Right lobe of liver (tissue), 6 donors: ENCODE measurements at regions not wholly inside any gene's neighbourhood (a gene's known extent, or its start where the extent isn't known, plus 50 kb on each side); places are given as distances from the start of the nearest gene placed in this dataset.

ENCODE experiments used
- ATAC-seq, 4 donors: fragments of 200-7000 bp; cut with Tn5 transposase; one replicate each; pipeline ENCODE4 v1.9.1; 2020; ENCODE audit warnings: mild to moderate bottlenecking in 4 of 4, moderate library complexity in 4 of 4
- DNase-seq, 3 donors: peaks; one replicate each; pipeline ENCODE4 v3.0.0-alpha.2; 2020
- H3K27ac ChIP-seq, 3 donors: fragments of 200-600 bp; one replicate each; pipeline ENCODE4 v1.8.0; 2022
- H3K27me3 ChIP-seq, 2 donors: fragments of 200-600 bp; one replicate each; pipeline ENCODE4 v1.8.0; 2022
- H3K36me3 ChIP-seq, 4 donors: fragments of 200-600 bp; sonication (generic) in 1 of 4; one replicate each; pipeline versions ENCODE4 v1.5.1 to v1.8.0; 2017 to 2022; ENCODE audit warnings: control low read depth in 1 of 4
- H3K4me1 ChIP-seq, 4 donors: fragments of 200-600 bp; sonication (generic) in 1 of 4; one replicate each; pipeline versions ENCODE4 v1.5.1 to v1.8.0; 2017 to 2022; ENCODE audit warnings: control low read depth in 1 of 4
- H3K4me3 ChIP-seq, 3 donors: fragments of 200-600 bp; one replicate each; pipeline ENCODE4 v1.8.0; 2022
- H3K9me3 ChIP-seq, 4 donors: fragments of 200-600 bp; sonication (generic) in 1 of 4; one replicate each; pipeline versions ENCODE4 v1.5.1 to v1.8.0; 2017 to 2022; ENCODE audit warnings: control low read depth in 1 of 4
- POLR2A ChIP-seq: fragments of 450-650 bp; IDR thresholded peaks from one replicate; pipeline ENCODE4 v1.6.1; 2017; ENCODE audit warnings: antibody characterized with exemption, mild to moderate bottlenecking
- WGBS: methylation state at CpG from one replicate; pipeline ENCODE4 v1.1.6; 2018; ENCODE audit warnings: low coverage, low lambda C conversion rate; ENCODE audit not compliant: insufficient coverage; ENCODE audit errors: missing lambda C conversion rate; 5-methylcytosine and 5-hydroxymethylcytosine counted together
- intact Hi-C, 2 donors: fragments of 100-400 bp; cut with DNase I; formaldehyde crosslinking; loops; one replicate each; pipeline versions ENCODE4 v1.11.2 to v1.14.1; 2022
- TF ChIP-seq, protein P1 (sequence below), 4 donors: fragments of 200-600 bp in 3 of 4; fragments of 450-650 bp in 1 of 4; IDR thresholded peaks; one replicate each; pipeline versions ENCODE4 v1.5.1 to v1.8.0; 2016 to 2022; ENCODE audit warnings: antibody characterized with exemption in 4 of 4, mild to moderate bottlenecking in 2 of 4
- donor health status: DM: no; HTN: yes; CAD: no.
- donor health status: DM: no; HTN: no; CAD: no.
- donor health status: DM: no; HTN: no; CAD: no.
- donor health status: DM: no; HTN: yes; CAD: no.
- donor health status: DM: no; HTN: yes; CAD: no.

DNA sequence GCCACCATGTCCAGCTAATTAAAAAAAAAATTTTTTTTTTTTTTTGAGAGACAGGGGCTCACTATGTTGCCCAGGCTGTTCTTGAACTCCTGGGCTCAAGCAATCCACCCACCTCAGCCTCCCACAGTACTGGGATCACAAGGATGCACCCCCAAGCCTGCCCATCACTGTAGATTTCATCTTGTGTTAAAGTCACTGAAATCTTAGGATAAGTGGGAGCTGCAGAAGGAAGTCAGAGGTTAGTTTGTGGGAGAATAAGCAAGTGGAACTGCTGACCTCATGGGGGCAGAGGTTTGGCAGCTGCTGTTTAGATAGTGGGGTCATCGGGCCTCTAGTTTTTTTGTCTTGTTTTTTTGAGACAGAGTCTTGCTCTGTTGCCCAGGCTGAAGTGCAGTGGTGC, 59.7 kb upstream of the MAX start:
- DNase-seq (no peak), ATAC-seq (no peak)
- TF ChIP-seq, protein P1, sequence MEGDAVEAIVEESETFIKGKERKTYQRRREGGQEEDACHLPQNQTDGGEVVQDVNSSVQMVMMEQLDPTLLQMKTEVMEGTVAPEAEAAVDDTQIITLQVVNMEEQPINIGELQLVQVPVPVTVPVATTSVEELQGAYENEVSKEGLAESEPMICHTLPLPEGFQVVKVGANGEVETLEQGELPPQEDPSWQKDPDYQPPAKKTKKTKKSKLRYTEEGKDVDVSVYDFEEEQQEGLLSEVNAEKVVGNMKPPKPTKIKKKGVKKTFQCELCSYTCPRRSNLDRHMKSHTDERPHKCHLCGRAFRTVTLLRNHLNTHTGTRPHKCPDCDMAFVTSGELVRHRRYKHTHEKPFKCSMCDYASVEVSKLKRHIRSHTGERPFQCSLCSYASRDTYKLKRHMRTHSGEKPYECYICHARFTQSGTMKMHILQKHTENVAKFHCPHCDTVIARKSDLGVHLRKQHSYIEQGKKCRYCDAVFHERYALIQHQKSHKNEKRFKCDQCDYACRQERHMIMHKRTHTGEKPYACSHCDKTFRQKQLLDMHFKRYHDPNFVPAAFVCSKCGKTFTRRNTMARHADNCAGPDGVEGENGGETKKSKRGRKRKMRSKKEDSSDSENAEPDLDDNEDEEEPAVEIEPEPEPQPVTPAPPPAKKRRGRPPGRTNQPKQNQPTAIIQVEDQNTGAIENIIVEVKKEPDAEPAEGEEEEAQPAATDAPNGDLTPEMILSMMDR (IDR thresholded peaks at IDR 0.05) = no peak
- no peak for TF ChIP-seq POLR2A
- Histone ChIP-seq H3K9me3 (no peaks in the 10 kb centered on the region), H3K27me3 (no peaks in the 10 kb centered on the region), H3K4me1 (no peaks in the 10 kb centered on the region), H3K36me3 (no peaks in the 10 kb centered on the region), H3K27ac (no peak overlapping the region), H3K4me3 (no peak overlapping the region)
- intact Hi-C loops = loop anchor here (10.0 kb wide), 1 partner anchor 663 kb away; no protein-coding TSS in a partner anchor
- WGBS = 13% methylated on average over 1 of the region's 1 CpG

DNA sequence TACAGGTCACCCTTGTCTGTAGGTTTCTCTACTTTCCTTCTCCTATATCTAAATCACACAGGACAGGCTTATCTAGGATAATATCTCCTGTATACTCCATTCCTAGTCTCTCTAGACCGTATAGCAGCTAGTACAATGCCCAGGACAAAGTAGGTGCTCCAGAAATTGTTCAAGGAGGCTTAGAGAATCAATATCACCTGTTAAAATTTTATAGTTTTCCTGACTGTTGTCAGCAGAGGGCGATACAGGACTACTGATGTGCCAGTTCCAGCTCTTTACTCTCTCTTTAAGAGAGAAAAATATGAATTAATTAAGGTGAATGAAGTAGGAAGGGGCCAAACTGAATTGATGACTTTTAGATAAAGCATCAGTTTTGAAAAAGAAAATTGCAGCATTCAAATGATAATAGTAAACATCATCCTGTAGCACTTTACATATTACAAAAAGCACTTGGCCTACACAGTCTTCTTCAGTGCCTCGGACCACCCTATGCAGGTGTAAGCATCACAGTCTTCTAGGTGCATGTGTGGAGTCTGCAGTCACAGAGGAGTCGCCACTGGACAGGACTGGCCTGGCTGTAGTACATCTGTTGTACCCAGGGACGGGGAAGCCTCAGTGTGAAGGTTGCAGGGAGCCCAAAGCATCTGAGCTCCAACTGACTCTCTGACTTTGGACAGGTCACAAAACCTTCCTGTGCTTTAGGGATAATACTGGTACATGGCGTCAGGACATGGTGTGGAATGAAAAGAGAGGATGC, 61.9 kb upstream of the MAX start:
- Histone ChIP-seq H3K36me3 (no peaks in the 10 kb centered on the region), H3K4me3 (no peak overlapping the region), H3K27ac (no peak overlapping the region), H3K27me3 (no peaks in the 10 kb centered on the region), H3K4me1 (no peaks in the 10 kb centered on the region), H3K9me3 (no peaks in the 10 kb centered on the region)
- DNase-seq (no peak), ATAC-seq (peak; percentile 64 to 73 (median 68))
- WGBS = 37% methylated on average over 6 of the region's 6 CpGs
- TF ChIP-seq POLR2A = no peak
- TF ChIP-seq, protein P1 (IDR thresholded peaks at IDR 0.05) = peak; percentile 54 to 72 (median 62)
- intact Hi-C loops = loop anchor here (10.0 kb wide), 1 partner anchor 661 kb away; no protein-coding TSS in a partner anchor

DNA sequence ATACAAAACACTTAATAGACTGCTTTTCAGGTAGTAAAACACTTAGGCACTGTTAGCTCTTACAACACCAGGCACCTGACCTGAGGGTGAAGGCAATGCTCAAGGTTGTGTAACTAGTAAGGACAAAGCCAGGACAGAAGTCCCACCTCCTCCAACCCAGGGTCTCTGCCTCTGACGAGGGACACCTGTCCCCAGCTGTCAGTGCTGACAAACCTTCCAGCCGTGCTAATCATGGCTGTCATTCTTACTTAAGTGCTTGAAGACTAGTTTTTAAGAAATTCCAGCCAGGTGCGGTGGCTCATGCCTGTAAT, 62.5 kb upstream of the MAX start:
- Histone ChIP-seq H3K9me3 (no peaks in the 10 kb centered on the region), H3K27ac (no peak overlapping the region), H3K36me3 (no peaks in the 10 kb centered on the region), H3K4me3 (no peak overlapping the region), H3K4me1 (no peaks in the 10 kb centered on the region), H3K27me3 (no peaks in the 10 kb centered on the region)
- ATAC-seq (no peak), DNase-seq (no peak)
- TF ChIP-seq, protein P1 (IDR thresholded peaks at IDR 0.05) = no peak
- no peak for TF ChIP-seq POLR2A
- intact Hi-C loops = loop anchor here (10.0 kb wide), 1 partner anchor 660 kb away; no protein-coding TSS in a partner anchor
- WGBS = no CpG with 5 or more reads among the region's 3 CpGs

DNA sequence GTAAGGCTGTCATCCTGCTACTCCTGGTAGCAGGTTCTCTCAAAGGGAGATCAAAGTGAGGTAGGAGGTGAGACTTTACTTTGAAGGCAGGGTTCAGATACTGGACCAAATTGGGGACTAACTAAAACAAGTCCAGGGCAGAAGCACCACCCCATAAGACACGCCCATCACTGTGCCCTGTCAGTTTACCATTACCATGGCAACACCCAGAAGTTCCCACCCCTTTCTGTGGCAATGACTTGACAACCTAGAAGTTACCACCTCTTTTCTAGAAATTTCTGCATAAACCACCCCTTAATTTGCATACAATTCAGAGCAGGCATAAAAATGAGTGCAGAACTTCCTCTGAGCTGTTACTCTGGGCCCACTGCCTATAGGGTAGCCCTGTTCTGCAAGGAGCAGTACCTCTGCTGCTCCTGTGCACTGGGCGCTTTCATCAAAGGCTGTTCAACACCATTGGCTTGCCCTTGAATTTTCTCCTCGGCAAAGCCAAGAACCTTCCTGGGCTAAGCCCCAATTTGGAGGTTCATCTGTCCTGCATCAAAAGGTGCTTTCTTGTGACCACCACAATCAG, 64.8 kb upstream of the MAX start:
- intact Hi-C loops = loop anchor here (10.0 kb wide), 1 partner anchor 658 kb away; no protein-coding TSS in a partner anchor
- Histone ChIP-seq H3K27me3 (peaks cover 0 to 4% of the 10 kb centered on the region in 2 donors), H3K36me3 (no peaks in the 10 kb centered on the region), H3K9me3 (no peaks in the 10 kb centered on the region), H3K4me1 (no peaks in the 10 kb centered on the region), H3K27ac (no peak overlapping the region), H3K4me3 (no peak overlapping the region)
- TF ChIP-seq, protein P1 (IDR thresholded peaks at IDR 0.05) = no peak
- no peak for TF ChIP-seq POLR2A
- no peak for DNase-seq
- 55% methylated on average over 2 of the region's 3 CpGs for WGBS
- ATAC-seq = no peak
